B cell (primary cell): ENCODE measurements at regions not wholly inside any gene's neighbourhood (a gene's known extent, or its start where the extent isn't known, plus 50 kb on each side); places are given as distances from the start of the nearest gene placed in this dataset.

Source experiments
- ATAC-seq: fragments of 200-7000 bp; cut with Tn5 transposase; one replicate; pipeline ENCODE4 v1.10.0; 2021; ENCODE audit warnings: low read depth, mild to moderate bottlenecking, moderate number of reproducible peaks, moderate library complexity
- CTCF ChIA-PET: fragments of 350-600 bp; sonication (Branson Sonifier 250); formaldehyde crosslinking; loops from one replicate; lab custom pipeline; 2021; ENCODE audit warnings: antibody characterized with exemption, inconsistent platforms; lab: Charles Lee
- POLR2A ChIA-PET: fragments of 350-600 bp; sonication (Branson Sonifier 250); formaldehyde crosslinking; loops from one replicate; lab custom pipeline; 2021; ENCODE audit warnings: antibody characterized with exemption; lab: Charles Lee
- DNase-seq: peaks from one replicate; pipeline ENCODE4 v3.0.0; 2013
- H2AFZ ChIP-seq: 2 replicates; pipeline ENCODE4 v1.6.1; 2012; ENCODE audit warnings: mild to moderate bottlenecking, low read depth, low read length; ENCODE audit not compliant: insufficient read depth, poor library complexity, severe bottlenecking
- H3K27ac ChIP-seq, 2 donors: 1 replicate in 1 of 2; 2 replicates in 1 of 2; pipeline ENCODE4 v1.5.1; 2012 to 2013; ENCODE audit warnings: low read length in 2 of 2, mild to moderate bottlenecking in 2 of 2, moderate library complexity in 1 of 2
- H3K27me3 ChIP-seq, 4 experiments: fragments of 200-600 bp in 1 of 4; sonication (generic) in 1 of 4; replicated peaks in 1 of 4; 1 replicate in 2 of 4; 2 replicates in 2 of 4; pipeline versions ENCODE4 v1.6.1 to v1.7.0; 2013 to 2016; ENCODE audit warnings: low read length in 3 of 4, mild to moderate bottlenecking in 2 of 4, mixed read lengths in 1 of 4, moderate library complexity in 1 of 4; ENCODE audit not compliant: insufficient read depth in 4 of 4, control insufficient read depth in 3 of 4; ENCODE audit errors: control extremely low read depth in 1 of 4
- H3K36me3 ChIP-seq, 2 experiments: replicated peaks in 1 of 2; 1 replicate in 1 of 2; 2 replicates in 1 of 2; pipeline versions ENCODE4 v1.6.1 to v1.7.1; 2013; ENCODE audit warnings: low read length in 1 of 2; ENCODE audit not compliant: insufficient read depth in 2 of 2, control insufficient read depth in 1 of 2; ENCODE audit errors: control extremely low read depth in 1 of 2, extremely low read depth in 1 of 2
- H3K4me1 ChIP-seq, 2 donors: fragments of 200-600 bp in 1 of 2; sonication (generic) in 1 of 2; 1 replicate in 1 of 2; 2 replicates in 1 of 2; pipeline versions ENCODE4 v1.5.1 to v1.6.1; 2013 to 2017; ENCODE audit warnings: low read length in 2 of 2; ENCODE audit not compliant: control insufficient read depth in 2 of 2, insufficient read depth in 2 of 2
- H3K4me2 ChIP-seq: replicated peaks from 2 replicates; pipeline ENCODE3; 2012; ENCODE audit warnings: mild to moderate bottlenecking, low read depth, low read length; ENCODE audit not compliant: poor library complexity, severe bottlenecking
- H3K4me3 ChIP-seq, 5 experiments: fragments of 200-600 bp in 1 of 5; sonication (generic) in 1 of 5; 1 replicate in 3 of 5; 2 replicates in 2 of 5; pipeline versions ENCODE4 v1.5.1 to v1.7.0; 2011 to 2016; ENCODE audit warnings: low read length in 4 of 5, mild to moderate bottlenecking in 4 of 5, low read depth in 2 of 5, control low read depth in 1 of 5, moderate library complexity in 1 of 5; ENCODE audit not compliant: insufficient read depth in 1 of 5; ENCODE audit errors: control extremely low read depth in 1 of 5, extremely low read depth in 1 of 5
- H3K79me2 ChIP-seq: fragments of 200-600 bp; sonication (generic); one replicate; pipeline ENCODE4 v1.6.0; 2016; ENCODE audit warnings: low read length; ENCODE audit not compliant: control insufficient read depth, insufficient read depth
- H3K9ac ChIP-seq: fragments of 200-600 bp; sonication (generic); 2 replicates; pipeline ENCODE4 v1.6.1; 2017; ENCODE audit warnings: mild to moderate bottlenecking, low read length, moderate library complexity
- H3K9me3 ChIP-seq, 3 donors: one replicate each; pipeline versions ENCODE4 v1.6.1 to v1.7.1; 2013; ENCODE audit warnings: low read length in 2 of 3; ENCODE audit not compliant: control insufficient read depth in 2 of 3, insufficient read depth in 1 of 3; ENCODE audit errors: control extremely low read depth in 1 of 3
- H4K20me1 ChIP-seq: 2 replicates; pipeline ENCODE4 v1.6.0; 2012; ENCODE audit warnings: mild to moderate bottlenecking, low read length; ENCODE audit not compliant: insufficient read depth, control insufficient read depth, poor library complexity, severe bottlenecking
- H3K27ac Mint-ChIP-seq: one replicate; pipeline ENCODE4 v1.8.0; 2021; ENCODE audit warnings: mixed read lengths
- H3K27me3 Mint-ChIP-seq: one replicate; pipeline ENCODE4 v1.8.0; 2021; ENCODE audit warnings: mixed read lengths
- H3K4me1 Mint-ChIP-seq: one replicate; pipeline ENCODE4 v1.8.0; 2021; ENCODE audit warnings: mixed read lengths
- H3K4me3 Mint-ChIP-seq: one replicate; pipeline ENCODE4 v1.8.0; 2021; ENCODE audit warnings: mixed read lengths
- H3K9me3 Mint-ChIP-seq: one replicate; pipeline ENCODE4 v1.8.0; 2022; ENCODE audit warnings: mixed read lengths; ENCODE audit not compliant: insufficient read depth
- EZH2 ChIP-seq: IDR thresholded peaks from 2 replicates; pipeline ENCODE4 v1.6.1; 2012; ENCODE audit warnings: borderline replicate concordance, low read depth, mild to moderate bottlenecking, moderate library complexity, low read length; ENCODE audit not compliant: insufficient read depth, poor library complexity, severe bottlenecking
- WGBS: methylation state at CpG from one replicate; pipeline ENCODE4 v1.1.5; 2013; ENCODE audit warnings: missing lambda C conversion rate; ENCODE audit not compliant: insufficient coverage; 5-methylcytosine and 5-hydroxymethylcytosine counted together
- intact Hi-C: fragments of 100-400 bp; cut with micrococcal nuclease; formaldehyde crosslinking; loops from one replicate; pipeline ENCODE4 v1.10.0; 2022
- TF ChIP-seq, protein P1 (sequence below): fragments of 200-600 bp; IDR thresholded peaks from one replicate; pipeline ENCODE4 v1.8.0; 2022; ENCODE audit warnings: antibody characterized with exemption, mild to moderate bottlenecking

DNA sequence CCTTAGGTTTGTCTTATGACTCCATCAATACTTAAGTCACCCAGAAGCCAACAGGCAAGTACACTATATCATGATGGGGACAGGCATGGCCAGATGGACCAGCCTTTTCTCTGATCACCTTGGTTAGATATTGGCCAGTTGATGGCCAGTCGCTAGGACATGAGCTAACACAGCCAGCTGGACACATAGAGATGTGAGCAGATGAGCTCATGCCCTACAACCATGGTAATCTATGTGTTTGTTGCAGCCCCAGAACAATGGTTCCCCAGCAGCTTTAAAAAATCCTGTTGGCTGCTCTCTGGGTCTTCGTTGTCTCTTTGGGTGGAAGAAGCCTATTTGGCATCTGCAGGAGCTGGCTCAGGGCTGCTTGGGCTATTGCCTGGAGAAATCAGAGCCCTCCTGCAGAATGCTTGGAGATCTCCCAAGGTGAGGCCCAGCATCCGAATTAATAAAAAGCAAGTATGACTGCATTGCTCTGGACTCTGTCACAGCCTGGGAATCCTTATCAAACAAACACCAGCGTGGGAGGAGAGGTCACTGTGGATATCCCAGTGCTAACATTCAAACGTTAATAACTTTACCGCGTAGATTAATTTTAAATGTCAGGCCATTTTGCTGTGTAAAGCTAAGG lies 62.3 kb upstream of the KLHL29 start:
- Histone ChIP-seq H3K27ac (no peak overlapping the region), H4K20me1 (no peaks in the 10 kb centered on the region), H3K4me1 (no peaks in the 10 kb centered on the region), H3K36me3 (no peaks in the 10 kb centered on the region), H3K4me2 (no peak overlapping the region), H2AFZ (no peak overlapping the region), H3K9me3 (no peaks in the 10 kb centered on the region), H3K79me2 (no peaks in the 10 kb centered on the region), H3K27me3 (peaks cover 0 to 4% (median 1%) of the 10 kb centered on the region in 4 experiments), H3K4me3 (no peak overlapping the region), H3K9ac (no peak overlapping the region)
- Mint-ChIP-seq H3K4me1 (no peaks in the 10 kb centered on the region), H3K9me3 (no peaks in the 10 kb centered on the region), H3K4me3 (no peak overlapping the region), H3K27ac (no peak overlapping the region), H3K27me3 (peaks cover 36% of the 10 kb centered on the region)
- POLR2A ChIA-PET: no interaction called here
- CTCF ChIA-PET: no interaction called here
- ATAC-seq: no peak
- intact Hi-C loops: no loop called here
- 85% methylated on average over 4 of the region's 7 CpGs for WGBS
- DNase-seq: no peak
- no peak for TF ChIP-seq EZH2

- no peak overlapping the region for H3K27ac Mint-ChIP-seq
Measured at GRCh38 chr2:23323198-23323916, 61.6 kb upstream of the KLHL29 start.

More at GRCh38 chr2:23323198-23323916, 61.6 kb upstream of the KLHL29 start:
- WGBS: 93% methylated on average over 16 of the region's 19 CpGs
- Mint-ChIP-seq H3K9me3 (no peaks in the 10 kb centered on the region), H3K4me1 (no peaks in the 10 kb centered on the region), H3K27me3 (peaks cover 39% of the 10 kb centered on the region), H3K4me3 (no peak overlapping the region)
- H4K20me1 ChIP-seq: no peaks in the 10 kb centered on the region
- H3K27me3 ChIP-seq: peaks cover 0 to 4% (median 1%) of the 10 kb centered on the region in 4 experiments
- no peak overlapping the region for H3K4me3 ChIP-seq
- no peak overlapping the region for H3K9ac ChIP-seq
- H2AFZ ChIP-seq: no peak overlapping the region
- H3K9me3 ChIP-seq: no peaks in the 10 kb centered on the region
- DNase-seq: no peak
- CTCF ChIA-PET: no interaction called here
- no peak overlapping the region for H3K4me2 ChIP-seq
- no peak for ATAC-seq
- POLR2A ChIA-PET: no interaction called here
- H3K36me3 ChIP-seq: no peaks in the 10 kb centered on the region
- H3K79me2 ChIP-seq: no peaks in the 10 kb centered on the region
- no peaks in the 10 kb centered on the region for H3K4me1 ChIP-seq
- TF ChIP-seq EZH2: no peak
- TF ChIP-seq, protein P1, sequence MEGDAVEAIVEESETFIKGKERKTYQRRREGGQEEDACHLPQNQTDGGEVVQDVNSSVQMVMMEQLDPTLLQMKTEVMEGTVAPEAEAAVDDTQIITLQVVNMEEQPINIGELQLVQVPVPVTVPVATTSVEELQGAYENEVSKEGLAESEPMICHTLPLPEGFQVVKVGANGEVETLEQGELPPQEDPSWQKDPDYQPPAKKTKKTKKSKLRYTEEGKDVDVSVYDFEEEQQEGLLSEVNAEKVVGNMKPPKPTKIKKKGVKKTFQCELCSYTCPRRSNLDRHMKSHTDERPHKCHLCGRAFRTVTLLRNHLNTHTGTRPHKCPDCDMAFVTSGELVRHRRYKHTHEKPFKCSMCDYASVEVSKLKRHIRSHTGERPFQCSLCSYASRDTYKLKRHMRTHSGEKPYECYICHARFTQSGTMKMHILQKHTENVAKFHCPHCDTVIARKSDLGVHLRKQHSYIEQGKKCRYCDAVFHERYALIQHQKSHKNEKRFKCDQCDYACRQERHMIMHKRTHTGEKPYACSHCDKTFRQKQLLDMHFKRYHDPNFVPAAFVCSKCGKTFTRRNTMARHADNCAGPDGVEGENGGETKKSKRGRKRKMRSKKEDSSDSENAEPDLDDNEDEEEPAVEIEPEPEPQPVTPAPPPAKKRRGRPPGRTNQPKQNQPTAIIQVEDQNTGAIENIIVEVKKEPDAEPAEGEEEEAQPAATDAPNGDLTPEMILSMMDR: no peak
- intact Hi-C loops: no loop called here
- H3K27ac ChIP-seq: no peak overlapping the region
